H1 (cell line): ENCODE measurements at regions not wholly inside any gene's neighbourhood (a gene's known extent, or its start where the extent isn't known, plus 50 kb on each side); places are given as distances from the start of the nearest gene placed in this dataset.

Experiments used
- CTCF ChIA-PET: fragments of 300-600 bp; sonication (Branson Sonifier 250); formaldehyde crosslinking; loops from one replicate; lab custom pipeline; 2021; ENCODE audit not compliant: partially characterized antibody; lab: Charles Lee
- POLR2A ChIA-PET: fragments of 300-600 bp; sonication (Branson Sonifier 250); formaldehyde crosslinking; loops from one replicate; lab custom pipeline; 2021; ENCODE audit warnings: inconsistent platforms; ENCODE audit not compliant: partially characterized antibody; lab: Charles Lee
- DNase-seq, 2 experiments: peaks; one replicate each; pipeline versions ENCODE4 v3.0.0 to v3.0.0-alpha.2; 2010 to 2022; ENCODE audit warnings: low spot score in 2 of 2, low read depth in 1 of 2, mixed read lengths in 1 of 2
- FAIRE-seq: peaks from 2 replicates; lab custom pipeline; 2011; peaks lifted over from hg19 to GRCh38; lab: Jason Lieb, UNC
- H2AFZ ChIP-seq: 2 replicates; pipeline ENCODE4 v1.8.1; 2012; ENCODE audit warnings: low read length, inconsistent platforms
- H2AK5ac ChIP-seq: 2 replicates; pipeline ENCODE4 v1.6.1; 2013; ENCODE audit warnings: low read depth, low read length
- H2BK120ac ChIP-seq: replicated peaks from 2 replicates; pipeline ENCODE3; 2013; ENCODE audit warnings: low read depth, low read length, inconsistent platforms
- H2BK12ac ChIP-seq: 2 replicates; pipeline ENCODE4 v1.6.1; 2013; ENCODE audit warnings: low read depth, low read length
- H2BK15ac ChIP-seq: 2 replicates; pipeline ENCODE4 v1.6.1; 2013; ENCODE audit warnings: low read length
- H2BK20ac ChIP-seq: 2 replicates; pipeline ENCODE4 v1.6.1; 2013; ENCODE audit warnings: low read length
- H2BK5ac ChIP-seq: 2 replicates; pipeline ENCODE4 v1.6.1; 2013; ENCODE audit warnings: low read depth, low read length
- H3K14ac ChIP-seq: 2 replicates; pipeline ENCODE4 v1.6.1; 2013; ENCODE audit warnings: inconsistent platforms; ENCODE audit not compliant: insufficient read length
- H3K18ac ChIP-seq: 2 replicates; pipeline ENCODE4 v1.6.1; 2013; ENCODE audit warnings: low read length; ENCODE audit errors: extremely low read depth
- H3K23ac ChIP-seq: 2 replicates; pipeline ENCODE4 v1.6.1; 2013; ENCODE audit warnings: inconsistent platforms; ENCODE audit not compliant: insufficient read length
- H3K23me2 ChIP-seq: 2 replicates; pipeline ENCODE4 v1.6.1; 2013; ENCODE audit warnings: low read depth, low read length
- H3K27ac ChIP-seq: 2 replicates; pipeline ENCODE4 v1.6.1; 2011; ENCODE audit warnings: low read depth, low read length, inconsistent platforms
- H3K27me3 ChIP-seq, 4 experiments: replicated peaks in 1 of 4; 1 replicate in 1 of 4; 2 replicates in 3 of 4; pipeline versions ENCODE4 v1.6.1 to v1.8.1; 2011 to 2013; ENCODE audit warnings: low read length in 3 of 4, mild to moderate bottlenecking in 3 of 4, inconsistent platforms in 2 of 4, mixed read lengths in 2 of 4, moderate library complexity in 1 of 4; ENCODE audit not compliant: control insufficient read depth in 3 of 4, insufficient read depth in 3 of 4; ENCODE audit errors: extremely low read depth in 1 of 4
- H3K36me3 ChIP-seq, 4 experiments: 2 replicates each; pipeline versions ENCODE4 v1.6.1 to v1.8.1; 2011 to 2013; ENCODE audit warnings: mild to moderate bottlenecking in 4 of 4, low read length in 3 of 4, moderate library complexity in 2 of 4, control low read depth in 1 of 4, inconsistent platforms in 1 of 4; ENCODE audit not compliant: insufficient read depth in 4 of 4, control insufficient read depth in 2 of 4
- H3K4ac ChIP-seq: replicated peaks from 2 replicates; pipeline ENCODE3; 2013; ENCODE audit warnings: low read length, low read depth, mixed read lengths, inconsistent platforms; ENCODE audit not compliant: insufficient read length
- H3K4me1 ChIP-seq, 4 experiments: replicated peaks in 1 of 4; 1 replicate in 1 of 4; 2 replicates in 3 of 4; pipeline versions ENCODE4 v1.6.1 to v1.8.1; 2011 to 2013; ENCODE audit warnings: low read length in 3 of 4, inconsistent platforms in 2 of 4, mixed read lengths in 1 of 4; ENCODE audit not compliant: insufficient read depth in 4 of 4, control insufficient read depth in 3 of 4
- H3K4me2 ChIP-seq, 2 experiments: 2 replicates each; pipeline versions ENCODE4 v1.6.1 to v1.8.1; 2011 to 2013; ENCODE audit warnings: low read depth in 2 of 2, low read length in 2 of 2, control low read depth in 1 of 2, inconsistent platforms in 1 of 2, mild to moderate bottlenecking in 1 of 2; ENCODE audit not compliant: insufficient read depth in 1 of 2
- H3K4me3 ChIP-seq, 4 experiments: fragments of 200-600, 300-600 bp in 1 of 4; sonication (generic), shearing (Covaris generic), sonication (Bioruptor Twin) in 1 of 4; 2 replicates each; pipeline versions ENCODE4 v1.5.1 to v1.8.1; 2011 to 2016; ENCODE audit warnings: low read length in 4 of 4, low read depth in 3 of 4, control low read depth in 2 of 4, inconsistent platforms in 2 of 4, mild to moderate bottlenecking in 2 of 4, mixed read lengths in 1 of 4, moderate library complexity in 1 of 4; ENCODE audit not compliant: insufficient read depth in 2 of 4; ENCODE audit errors: extremely low read depth in 1 of 4
- H3K56ac ChIP-seq: replicated peaks from 2 replicates; pipeline ENCODE3; 2013; ENCODE audit warnings: low read depth, mild to moderate bottlenecking, mixed read lengths, low read length, inconsistent platforms; ENCODE audit not compliant: insufficient read length
- H3K79me1 ChIP-seq: 2 replicates; pipeline ENCODE4 v1.6.1; 2013; ENCODE audit warnings: low read depth, low read length, control low read depth
- H3K79me2 ChIP-seq, 2 experiments: 2 replicates each; pipeline versions ENCODE4 v1.6.1 to v1.8.1; 2012 to 2013; ENCODE audit warnings: low read length in 2 of 2, mild to moderate bottlenecking in 2 of 2, inconsistent platforms in 1 of 2; ENCODE audit not compliant: insufficient read depth in 2 of 2, control insufficient read depth in 1 of 2
- H3K9ac ChIP-seq, 4 experiments: replicated peaks in 1 of 4; 1 replicate in 1 of 4; 2 replicates in 3 of 4; pipeline versions ENCODE4 v1.6.1 to v1.8.1; 2011 to 2013; ENCODE audit warnings: low read depth in 3 of 4, low read length in 3 of 4, control low read depth in 2 of 4, mild to moderate bottlenecking in 2 of 4, moderate library complexity in 2 of 4, inconsistent platforms in 1 of 4; ENCODE audit errors: extremely low read depth in 1 of 4
- H3K9me3 ChIP-seq, 2 experiments: 2 replicates each; pipeline versions ENCODE4 v1.6.1 to v1.8.1; 2012 to 2013; ENCODE audit warnings: mild to moderate bottlenecking in 2 of 2, moderate library complexity in 2 of 2, control low read depth in 1 of 2, inconsistent platforms in 1 of 2, low read depth in 1 of 2, low read length in 1 of 2, mixed read lengths in 1 of 2; ENCODE audit not compliant: insufficient read depth in 2 of 2
- H4K20me1 ChIP-seq, 2 experiments: replicated peaks in 1 of 2; 2 replicates each; pipeline versions ENCODE3 to v1.8.1; 2011 to 2013; ENCODE audit warnings: inconsistent platforms in 2 of 2, low read length in 2 of 2, mild to moderate bottlenecking in 1 of 2; ENCODE audit not compliant: insufficient read depth in 2 of 2, control insufficient read depth in 1 of 2
- H4K5ac ChIP-seq: 2 replicates; pipeline ENCODE4 v1.6.1; 2013; ENCODE audit warnings: low read length, low read depth, mixed read lengths, inconsistent platforms; ENCODE audit not compliant: insufficient read length
- H4K8ac ChIP-seq: 2 replicates; pipeline ENCODE4 v1.8.0; 2013; ENCODE audit warnings: mild to moderate bottlenecking, moderate library complexity, low read length, inconsistent platforms; ENCODE audit not compliant: insufficient read depth; ENCODE audit errors: extremely low read depth
- H4K91ac ChIP-seq: replicated peaks from 2 replicates; pipeline ENCODE3; 2013; ENCODE audit warnings: low read length, mixed read lengths, inconsistent platforms; ENCODE audit not compliant: insufficient read length
- ASH2L ChIP-seq: fragments of 200-600, 300-600 bp; sonication (generic); IDR thresholded peaks from one replicate; pipeline ENCODE4 v1.7.1; 2017; ENCODE audit warnings: low read length
- BACH1 ChIP-seq: IDR thresholded peaks from 2 replicates; pipeline ENCODE4 v1.6.1; 2012; ENCODE audit warnings: low read length, improper control_type of control experiment
- BRCA1 ChIP-seq: IDR thresholded peaks from 2 replicates; pipeline ENCODE4 v1.6.1; 2012; ENCODE audit warnings: low read depth, low read length, improper control_type of control experiment
- EZH2 ChIP-seq: fragments of 200-600 bp; sonication (generic); IDR thresholded peaks from 2 replicates; pipeline ENCODE4 v1.7.1; 2012; ENCODE audit warnings: low read depth, mild to moderate bottlenecking, moderate library complexity, low read length, inconsistent platforms; ENCODE audit not compliant: severe bottlenecking
- GTF2F1 ChIP-seq: IDR thresholded peaks from 2 replicates; pipeline ENCODE4 v1.6.1; 2012; ENCODE audit warnings: low read depth, low read length, improper control_type of control experiment, borderline replicate concordance
- KDM4A ChIP-seq: IDR thresholded peaks from one replicate; pipeline ENCODE4 v1.7.1; 2012; ENCODE audit warnings: low read depth, mild to moderate bottlenecking, moderate library complexity, low read length, inconsistent platforms; ENCODE audit not compliant: severe bottlenecking
- KDM5A ChIP-seq: fragments of 200-600 bp; IDR thresholded peaks from 2 replicates; pipeline ENCODE4 v1.7.1; 2012; ENCODE audit warnings: mild to moderate bottlenecking, low read length, inconsistent platforms, mixed read lengths
- MAFK ChIP-seq: IDR thresholded peaks from 2 replicates; pipeline ENCODE4 v1.6.1; 2012; ENCODE audit warnings: low read depth, mild to moderate bottlenecking, improper control_type of control experiment, low read length
- PHF8 ChIP-seq: fragments of 200-600 bp; sonication (generic); conservative IDR thresholded peaks from 2 replicates; pipeline ENCODE4 v1.7.1; 2012; ENCODE audit warnings: low read depth, mild to moderate bottlenecking, inconsistent platforms, low read length, moderate library complexity
- RNF2 ChIP-seq: fragments of 200-900, 300-1000 bp; sonication (generic); IDR thresholded peaks from 2 replicates; pipeline ENCODE4 v1.7.1; 2016; ENCODE audit warnings: borderline replicate concordance, low read depth, mild to moderate bottlenecking, antibody characterized with exemption, low read length; ENCODE audit not compliant: poor library complexity, severe bottlenecking; ENCODE audit errors: missing control alignments
- SIN3A ChIP-seq, 2 experiments: IDR thresholded peaks in 1 of 2; conservative IDR thresholded peaks in 1 of 2; 2 replicates each; pipeline ENCODE4 v1.6.1; 2011 to 2012; ENCODE audit warnings: low read length in 2 of 2, improper control_type of control experiment in 1 of 2, low read depth in 1 of 2, mild to moderate bottlenecking in 1 of 2
- USF2 ChIP-seq: IDR thresholded peaks from 2 replicates; pipeline ENCODE4 v1.6.1; 2011; ENCODE audit warnings: low read length, improper control_type of control experiment
- ZNF274 ChIP-seq: IDR thresholded peaks from 2 replicates; pipeline ENCODE4 v1.7.0; 2012; ENCODE audit warnings: low read length, borderline replicate concordance; ENCODE audit errors: extremely low read depth
- WGBS, 2 experiments: shearing (Covaris generic) in 1 of 2; methylation state at CpG; one replicate each; pipeline versions ENCODE4 v1.1.6 to v1.1.7; 2013 to 2015; ENCODE audit warnings: low lambda C conversion rate in 2 of 2, mixed read lengths in 2 of 2, inconsistent platforms in 1 of 2, low coverage in 1 of 2, missing lambda C conversion rate in 1 of 2; ENCODE audit not compliant: insufficient replicate concordance in 2 of 2, insufficient coverage in 1 of 2, insufficient read length in 1 of 2; ENCODE audit errors: extremely low coverage in 1 of 2, missing lambda C conversion rate in 1 of 2; 5-methylcytosine and 5-hydroxymethylcytosine counted together

DNA sequence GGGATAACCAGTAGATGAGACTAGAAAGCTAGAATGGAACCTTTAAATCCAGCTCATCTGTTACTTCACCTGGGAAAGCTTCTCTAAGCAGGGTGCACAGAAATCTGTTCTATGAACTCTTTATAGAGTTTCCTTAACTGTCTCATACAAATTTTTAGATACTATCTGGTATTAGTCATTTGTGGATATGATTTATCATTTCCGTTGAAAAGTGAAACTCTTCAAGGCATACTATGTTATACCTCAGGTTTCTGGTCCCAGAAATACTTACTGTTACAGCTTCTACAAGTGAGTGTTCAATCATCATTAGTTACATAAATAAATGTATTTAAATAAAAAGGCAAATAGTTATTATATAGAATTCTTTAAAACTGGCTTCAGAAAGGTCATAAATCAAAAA is 298.3 kb upstream of the AGA start:
- Histone ChIP-seq H2AFZ (no peak overlapping the region), H3K23ac (no peak overlapping the region), H3K27me3 (no peaks in the 10 kb centered on the region), H3K14ac (no peak overlapping the region), H4K91ac (no peak overlapping the region), H4K8ac (no peak overlapping the region), H2BK15ac (no peak overlapping the region), H3K9ac (no peak overlapping the region), H3K4me2 (no peak overlapping the region), H4K5ac (no peak overlapping the region), H3K9me3 (no peaks in the 10 kb centered on the region), H3K23me2 (no peaks in the 10 kb centered on the region), H4K20me1 (no peaks in the 10 kb centered on the region), H2BK120ac (no peak overlapping the region), H2BK5ac (no peak overlapping the region), H2BK12ac (no peak overlapping the region), H3K79me2 (no peaks in the 10 kb centered on the region), H3K56ac (no peak overlapping the region), H2AK5ac (no peak overlapping the region), H3K4me1 (no peaks in the 10 kb centered on the region), H3K4ac (no peak overlapping the region), H3K79me1 (no peaks in the 10 kb centered on the region), H3K18ac (no peak overlapping the region), H3K36me3 (no peaks in the 10 kb centered on the region; a peak in 1 of 8 replicates), H3K27ac (no peak overlapping the region), H2BK20ac (no peak overlapping the region), H3K4me3 (no peak overlapping the region)
- FAIRE-seq (no peak), DNase-seq (no peak)
- CTCF ChIA-PET: no interaction called here
- POLR2A ChIA-PET: no interaction called here
- WGBS, 2 experiments: 100% methylated on average over 1 of the region's 1 CpG; no CpG with 5 or more reads in 1 of the 2 experiments
- TF ChIP-seq SIN3A (conservative IDR thresholded peaks at IDR 0.05 in 1 of 2, IDR thresholded peaks at IDR 0.05 in 1 of 2; ENCODE audit: low read depth in 1 of 2, low read length in 2 of 2) (no peak), KDM4A (no peak), KDM5A (no peak), PHF8 (no peak), RNF2 (no peak), BACH1 (no peak), ASH2L (no peak), ZNF274 (no peak), MAFK (no peak), GTF2F1 (no peak), EZH2 (no peak), BRCA1 (no peak), USF2 (no peak)
